Fibroblast of skin of abdomen (primary cell): ENCODE measurements at regions not wholly inside any gene's neighbourhood (a gene's known extent, or its start where the extent isn't known, plus 50 kb on each side); places are given as distances from the start of the nearest gene placed in this dataset.

Experiments used
- DNase-seq: peaks from one replicate; pipeline ENCODE4 v3.0.0-alpha.2; 2013

DNA sequence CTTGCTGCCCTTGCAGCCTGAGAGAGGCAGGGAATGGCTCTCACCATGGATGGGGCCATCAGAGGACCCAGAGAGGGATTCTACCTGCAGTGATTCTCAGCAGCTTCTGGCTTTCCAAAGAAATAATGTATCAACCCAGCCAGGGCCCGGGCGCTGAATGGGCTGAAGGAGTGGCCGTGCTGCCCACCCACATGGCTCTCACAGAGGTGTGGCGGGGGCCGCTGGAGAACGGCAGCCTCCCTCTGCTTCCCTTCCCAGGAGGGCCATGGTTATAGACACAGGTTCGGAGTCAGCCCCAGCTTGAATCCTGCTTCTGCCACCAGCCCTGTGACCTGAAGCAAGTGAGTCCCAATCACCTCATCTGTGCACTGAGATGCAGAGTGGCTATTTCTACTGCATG, 82.7 kb downstream of the THAP12 start:
- no peak for DNase-seq

DNA sequence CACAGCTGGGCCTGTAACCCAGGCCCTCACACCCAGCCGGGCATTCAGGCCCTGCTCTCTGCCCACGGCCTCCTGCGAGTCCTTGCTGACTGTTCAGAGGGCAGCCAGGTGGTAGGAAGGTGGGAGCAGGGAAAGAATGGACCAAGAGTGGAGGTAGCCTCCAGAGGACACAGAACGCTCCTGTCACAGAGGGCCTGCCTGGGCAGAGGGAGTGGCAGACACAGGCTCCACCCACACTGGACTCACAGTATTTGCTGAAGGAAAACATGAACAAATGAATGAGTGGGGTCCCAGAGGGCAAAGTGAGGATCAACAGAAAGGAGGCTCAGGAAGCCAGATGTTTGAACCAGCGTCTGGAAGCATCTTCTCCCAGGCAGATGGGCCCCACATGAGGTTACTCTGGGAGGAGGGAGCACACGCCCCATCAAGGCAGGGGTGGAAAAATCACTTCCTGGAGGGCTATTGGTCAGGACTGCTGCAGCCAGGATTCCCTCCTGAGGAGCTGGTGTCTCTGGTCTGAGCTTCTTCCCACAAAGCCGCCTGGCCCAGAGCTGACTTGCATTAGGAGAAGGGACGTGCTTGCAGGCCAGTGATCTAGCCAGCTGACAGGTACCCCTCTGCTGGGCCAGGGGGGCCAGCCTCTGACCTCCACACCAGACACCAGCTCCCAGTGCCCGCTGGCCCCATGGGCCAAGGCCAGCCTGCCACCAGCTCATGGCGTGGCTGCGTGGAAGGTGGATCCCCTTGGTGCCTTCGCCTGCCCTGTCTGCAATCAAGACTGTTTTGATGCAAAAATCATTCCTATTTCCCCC, 84.0 kb downstream of the THAP12 start:
- no peak for DNase-seq

GRCh38 chr11:76293189-76293631, 86.9 kb upstream of the WNT11 start:
- no peak for DNase-seq

DNA sequence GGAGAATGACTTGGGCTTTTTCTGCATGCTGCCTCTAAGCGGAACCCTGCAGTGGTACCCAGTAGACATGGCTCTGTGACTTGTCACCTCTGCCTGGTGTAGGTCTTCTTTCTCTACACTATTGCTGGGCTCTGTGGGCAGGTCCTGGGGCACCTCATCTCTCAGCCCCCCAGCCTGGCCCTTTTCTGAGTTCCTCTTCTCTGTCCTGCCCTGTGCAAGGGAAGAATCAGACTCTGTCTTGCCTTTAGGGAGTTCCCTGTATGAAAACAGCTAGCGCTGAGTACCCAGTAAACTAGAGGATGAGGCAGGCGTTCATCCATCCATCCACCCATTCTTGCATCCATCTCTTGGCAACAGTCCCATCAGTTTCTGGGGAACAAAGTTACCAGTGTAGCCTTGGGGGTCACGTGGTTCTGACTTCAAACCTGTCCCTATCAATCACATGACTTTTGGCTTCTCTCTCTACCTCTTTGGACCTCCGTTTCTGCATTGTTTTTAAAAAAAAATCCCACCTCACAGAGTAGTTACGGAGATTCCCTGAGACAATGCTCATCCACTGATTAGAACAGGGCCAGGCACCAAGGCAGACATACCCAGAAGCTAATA, 86.4 kb upstream of the WNT11 start:
- no peak for DNase-seq

- no peak for DNase-seq
These were observed 85.5 kb upstream of the WNT11 start for GRCh38 chr11:76291576-76292526.

DNA sequence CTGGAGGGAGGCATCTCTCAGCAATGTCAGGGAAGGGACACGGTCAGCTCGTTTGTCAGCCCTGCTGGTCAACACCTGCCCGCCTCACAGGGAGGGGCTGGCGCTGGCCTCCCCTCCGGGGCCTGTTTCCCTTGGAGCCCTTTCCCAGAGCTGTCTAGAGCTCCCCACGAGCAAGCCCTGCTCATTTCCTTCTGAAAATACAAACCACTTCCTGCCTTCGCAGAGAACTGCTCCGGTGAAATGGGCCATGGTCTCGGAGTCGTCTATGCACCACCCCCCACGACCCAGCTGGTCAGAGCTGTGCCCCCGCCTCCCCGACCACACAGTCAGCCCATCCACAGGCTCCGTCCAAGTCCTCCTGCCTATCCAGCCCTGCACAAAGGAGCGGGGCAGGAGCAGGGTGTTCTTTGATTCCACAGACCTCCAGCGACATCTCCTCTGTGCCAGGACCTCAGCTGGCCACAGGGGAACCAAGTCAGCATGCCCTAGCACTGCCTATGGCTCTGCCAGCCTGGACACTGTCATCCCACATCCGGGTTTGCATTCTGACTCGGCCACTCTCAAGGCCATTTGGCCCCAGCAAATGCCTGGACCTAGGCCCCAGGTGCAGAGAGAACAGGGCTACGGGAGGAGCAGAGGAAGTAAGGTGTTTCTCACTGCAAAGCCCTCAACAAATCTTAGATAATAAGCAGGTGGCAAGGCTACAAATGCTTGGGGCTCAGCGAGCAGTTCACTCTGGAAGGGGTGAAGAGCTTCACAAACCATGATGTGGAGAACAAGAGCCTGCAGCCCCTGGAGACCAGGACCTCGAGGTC, 82.1 kb upstream of the WNT11 start:
- DNase-seq: no peak

GRCh38 chr11:76287227-76287626, 80.9 kb upstream of the WNT11 start:
- no peak for DNase-seq

GRCh38 chr11:76285397-76286104, 79.2 kb upstream of the WNT11 start:
- no peak for DNase-seq

DNA sequence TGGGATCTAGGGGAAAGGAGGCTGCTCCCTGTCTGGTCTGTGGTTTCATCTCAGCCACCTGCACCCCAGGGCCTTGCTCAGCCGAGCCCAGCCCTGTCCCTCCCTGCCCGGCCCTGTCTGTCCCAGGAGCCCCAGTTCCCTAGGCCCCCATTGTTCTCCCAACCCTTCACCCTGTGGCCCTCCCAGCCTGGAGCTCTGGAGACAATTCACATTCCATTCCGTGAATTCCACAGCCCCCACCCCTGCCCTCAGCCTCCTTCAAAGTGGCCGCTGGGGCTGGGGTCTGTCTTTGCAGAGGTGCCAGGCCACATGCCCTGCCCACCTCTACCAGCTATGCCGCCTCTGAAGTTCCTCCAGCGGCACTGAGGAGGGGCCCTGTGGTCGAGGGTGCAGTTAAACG, 77.9 kb upstream of the WNT11 start:
- DNase-seq: no peak

DNA sequence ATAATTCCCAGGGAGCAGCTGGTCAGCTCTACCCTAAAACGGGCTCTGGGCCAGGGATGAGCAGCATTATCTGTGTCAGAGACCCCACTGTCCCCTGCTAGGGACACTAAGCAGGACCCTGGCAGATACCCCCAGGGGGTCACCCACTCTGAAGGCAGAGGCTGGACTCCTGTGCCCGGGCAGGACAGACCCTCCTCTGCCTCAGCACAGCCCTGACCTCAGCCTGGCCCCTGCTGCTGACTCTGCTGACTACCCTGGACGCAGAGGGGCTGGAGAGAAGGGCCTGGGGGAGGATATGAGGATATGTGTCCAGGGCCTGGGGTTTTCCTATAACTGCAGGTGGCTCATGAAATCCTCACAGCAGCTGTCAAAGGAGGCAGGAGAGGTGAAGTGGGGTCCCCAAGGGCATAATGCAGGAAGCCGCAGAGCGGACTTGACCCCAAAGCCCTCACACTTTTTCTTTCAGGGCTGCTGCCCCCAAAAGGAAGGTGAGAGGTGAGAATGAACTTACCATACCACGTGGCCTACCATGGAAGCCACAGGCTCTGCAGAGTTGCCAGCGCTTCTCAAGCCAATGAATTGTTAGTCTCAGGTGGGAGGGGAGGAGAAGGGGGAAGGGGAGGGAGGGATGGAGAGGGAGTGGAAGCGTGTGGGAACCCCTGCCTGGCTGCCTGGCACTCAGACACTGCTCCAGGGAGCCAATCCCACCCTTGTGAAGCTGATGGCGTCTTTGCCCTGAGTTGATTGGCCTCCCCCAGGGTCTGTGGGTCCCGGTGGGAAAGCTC, 76.7 kb upstream of the WNT11 start:
- DNase-seq: no peak

GRCh38 chr11:76282172-76282571, 75.9 kb upstream of the WNT11 start:
- DNase-seq: no peak

- no peak for DNase-seq
These were observed 75.2 kb upstream of the WNT11 start for GRCh38 chr11:76281558-76281906.

DNA sequence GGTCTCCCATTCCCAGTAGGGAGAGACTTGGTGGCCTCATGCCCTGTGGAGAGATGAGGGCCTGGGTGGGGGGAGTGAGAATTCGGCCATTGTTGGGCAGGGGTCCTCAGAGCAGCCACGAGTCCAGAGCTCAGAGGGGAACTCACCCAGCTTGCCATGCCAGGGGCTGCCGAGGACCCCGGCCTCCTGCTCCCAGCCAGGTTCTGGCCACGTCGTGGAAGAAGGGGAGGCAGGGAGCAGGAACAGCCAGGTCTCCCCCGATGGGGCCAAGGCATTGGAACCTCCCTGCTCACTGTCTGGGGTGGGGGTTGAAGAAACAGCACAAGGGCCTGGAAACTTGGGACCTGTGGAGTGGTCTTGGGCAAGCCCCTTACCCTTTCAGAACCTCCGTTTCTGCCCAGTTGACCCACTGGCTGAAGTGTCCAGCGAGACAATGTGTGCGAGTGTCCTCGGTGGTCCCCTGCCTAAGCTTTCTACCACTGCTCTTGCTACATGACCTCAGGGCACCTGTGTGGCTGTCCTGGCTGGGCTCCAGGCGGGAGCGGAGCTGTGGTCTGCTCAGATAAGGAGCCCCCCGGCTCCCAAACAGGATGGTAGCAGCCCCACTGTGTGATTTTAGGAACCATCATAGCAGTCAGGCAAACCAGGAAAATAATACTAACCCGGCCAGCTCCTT, 74.7 kb upstream of the WNT11 start:
- no peak for DNase-seq

DNA sequence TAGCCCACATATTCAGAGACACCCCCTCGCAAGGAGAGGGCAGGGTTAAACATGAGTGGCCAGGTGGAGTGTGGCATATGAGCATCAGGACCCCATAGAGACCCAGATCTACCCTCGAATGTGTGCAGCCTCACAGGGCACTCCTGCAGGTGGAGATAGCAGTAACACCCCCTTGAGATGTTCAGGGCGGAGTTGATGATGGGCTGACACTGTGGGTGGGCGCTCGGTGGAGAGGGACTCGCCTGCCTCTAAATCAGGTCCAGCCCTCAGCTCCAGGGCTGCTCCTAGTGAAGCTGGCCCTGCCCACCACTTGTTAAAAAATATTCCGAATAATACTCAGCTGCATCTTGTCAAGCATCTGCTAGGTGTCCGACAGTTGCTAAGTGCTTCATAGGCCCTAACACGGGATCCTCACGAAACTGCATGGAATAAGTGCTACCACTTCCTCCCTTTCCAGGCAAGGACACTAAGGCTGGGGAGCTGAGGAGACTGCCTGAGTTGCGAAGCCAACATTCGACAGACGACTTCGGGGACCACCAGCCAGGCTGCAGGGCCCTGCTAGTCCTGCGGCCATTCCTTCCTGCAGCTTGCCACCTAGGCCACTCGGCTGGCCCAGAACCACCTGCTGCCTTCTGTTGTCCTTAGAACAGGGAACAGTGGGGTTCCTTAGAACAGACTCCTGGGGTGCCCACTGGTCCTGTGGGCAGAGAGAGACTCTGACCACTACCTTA, 74.0 kb upstream of the WNT11 start:
- no peak for DNase-seq

DNA sequence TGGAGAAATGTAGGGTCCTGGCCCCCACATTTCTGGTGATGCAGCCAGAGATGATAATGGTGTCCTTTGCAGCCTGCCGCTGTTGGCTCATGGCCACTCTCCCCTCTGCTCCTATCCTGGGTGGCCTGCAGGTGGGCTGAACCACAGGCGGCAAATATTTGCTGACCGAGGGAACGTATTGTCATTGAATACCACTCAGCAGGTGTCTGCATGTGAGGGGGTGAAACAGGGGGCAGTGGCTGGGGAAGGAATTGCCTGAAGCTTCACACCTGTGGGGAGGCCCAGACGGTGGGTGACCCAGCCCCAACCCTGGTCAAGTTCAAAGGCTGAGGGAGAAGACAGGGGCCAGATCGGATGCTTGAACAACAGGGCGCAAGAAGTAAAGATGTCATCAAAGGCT, 73.3 kb upstream of the WNT11 start:
- no peak for DNase-seq

DNA sequence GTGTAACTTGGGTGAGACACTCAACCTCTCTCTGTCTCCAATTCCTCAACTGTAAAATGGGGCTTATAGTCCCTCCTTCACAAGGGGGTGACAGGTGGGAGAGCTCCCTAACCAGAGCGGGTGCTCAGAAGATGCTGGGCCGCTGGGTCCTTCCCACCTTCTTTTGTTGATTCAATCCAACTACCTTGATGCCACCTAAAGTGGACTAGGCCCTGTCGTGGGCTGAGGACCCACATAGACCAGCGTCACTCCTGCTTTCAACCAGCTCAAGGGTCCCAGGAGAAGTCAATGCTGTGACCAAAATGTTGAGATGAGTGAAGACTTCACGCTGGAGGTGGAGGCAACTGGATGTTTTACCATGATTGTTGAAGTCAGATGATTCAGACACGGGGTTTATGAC, 72.7 kb upstream of the WNT11 start:
- no peak for DNase-seq

- DNase-seq: no peak
These were observed 72.2 kb upstream of the WNT11 start for GRCh38 chr11:76278526-76278925.

DNA sequence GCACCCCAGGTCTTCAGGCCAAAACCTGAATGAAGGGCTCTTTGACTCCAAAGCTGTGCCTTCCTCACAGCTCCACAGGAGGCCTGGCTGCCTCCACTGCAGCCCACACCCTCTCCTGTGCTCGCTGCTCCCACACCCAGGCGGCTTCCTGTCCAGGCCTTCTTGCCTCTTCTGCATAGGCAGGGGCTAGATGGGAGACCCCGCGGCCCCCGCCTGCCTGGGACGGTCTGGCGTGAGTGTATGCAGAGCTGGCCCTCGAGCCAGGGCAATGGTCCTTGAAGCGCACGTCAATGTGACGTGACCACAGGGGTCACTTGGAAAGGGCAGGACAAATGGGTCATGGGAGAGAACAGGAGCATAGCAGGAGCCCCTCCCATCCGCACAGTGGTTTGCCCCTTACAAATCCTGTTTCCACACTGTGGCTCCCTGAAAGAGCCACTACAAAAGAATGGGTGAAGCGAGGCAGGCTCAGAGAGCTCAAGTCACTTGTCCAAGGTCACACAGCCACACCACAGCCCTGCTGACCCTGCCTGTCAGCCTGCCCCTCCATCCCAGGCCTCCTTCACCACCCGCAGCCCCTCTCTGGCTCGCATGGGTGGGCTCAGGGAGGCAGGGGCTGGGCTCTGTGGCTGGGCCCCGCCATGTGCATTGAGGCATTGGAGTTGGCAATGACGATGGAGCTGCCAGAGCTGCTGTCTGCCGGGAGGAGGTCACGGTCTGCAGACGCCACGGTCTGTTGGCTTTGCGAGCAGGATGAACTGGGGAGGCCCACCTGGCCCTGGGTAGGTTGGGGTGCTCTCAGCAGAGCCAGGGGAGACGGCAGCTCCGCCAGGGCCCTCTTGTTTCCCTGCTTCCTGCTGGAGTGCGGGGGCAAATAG, 71.2 kb upstream of the WNT11 start:
- DNase-seq: no peak

DNA sequence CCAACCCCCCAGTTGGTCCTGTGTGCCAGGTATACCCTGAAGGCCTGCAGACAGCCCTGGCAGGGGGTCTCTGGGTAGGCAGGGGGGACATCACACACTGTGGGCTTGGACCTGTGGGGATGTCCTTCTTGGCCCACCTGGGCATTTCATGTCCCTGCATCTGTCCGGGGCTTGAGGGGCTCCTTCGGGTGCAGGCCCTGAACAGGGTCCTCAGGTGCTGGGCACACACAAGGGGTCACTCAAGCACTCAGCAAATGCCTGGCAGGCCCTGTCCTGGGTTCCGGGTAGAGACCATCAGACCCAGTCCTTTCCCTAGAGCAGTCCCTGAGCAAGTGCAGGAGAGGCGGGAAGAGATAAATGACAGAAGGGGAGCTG, 70.5 kb upstream of the WNT11 start:
- DNase-seq: no peak
